ENCODE measurements at regions not wholly inside any gene's neighbourhood (a gene's known extent, or its start where the extent isn't known, plus 50 kb on each side); places are given as distances from the start of the nearest gene placed in this dataset.

DNA sequence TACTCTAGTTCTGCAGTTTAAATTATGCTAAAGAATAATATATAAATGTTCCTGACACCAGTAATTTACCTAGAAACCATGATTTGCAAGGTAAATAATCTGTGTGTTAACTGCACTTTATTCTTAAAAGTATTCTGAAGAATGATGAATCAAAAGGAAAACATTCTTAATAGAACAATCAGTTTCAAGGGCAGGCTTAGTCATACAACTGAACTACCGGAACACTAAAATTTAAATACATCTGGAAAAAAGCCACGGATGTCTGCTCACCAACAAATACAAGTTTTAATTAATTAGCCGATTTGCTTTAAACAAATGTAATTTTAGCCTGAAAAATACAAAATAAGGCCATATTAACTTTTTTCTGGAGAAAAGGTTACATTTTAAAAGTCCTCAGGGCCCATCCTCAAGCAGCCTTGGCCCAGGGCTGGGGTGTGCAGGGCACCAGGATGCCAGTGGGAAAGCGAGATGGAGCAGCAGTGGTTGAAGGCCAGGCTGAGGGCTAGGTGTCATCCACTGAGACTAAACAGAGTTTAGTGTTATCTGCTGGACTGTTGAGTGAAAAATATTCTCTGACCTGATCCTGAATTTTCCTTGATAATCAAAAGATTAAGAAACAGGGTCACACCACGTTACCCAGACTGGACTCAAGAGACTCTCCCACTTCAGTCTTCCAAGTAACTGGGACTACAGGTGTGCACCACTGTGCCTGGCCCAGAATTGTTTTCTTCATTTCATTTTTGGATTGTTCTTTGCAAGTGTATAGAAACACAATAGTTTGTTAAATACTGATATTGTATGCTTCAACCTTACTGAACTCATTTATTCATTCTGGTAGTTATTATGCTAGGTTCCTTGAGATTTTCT is 88.2 kb upstream of the DST start:
- TF ChIP-seq, protein P1, sequence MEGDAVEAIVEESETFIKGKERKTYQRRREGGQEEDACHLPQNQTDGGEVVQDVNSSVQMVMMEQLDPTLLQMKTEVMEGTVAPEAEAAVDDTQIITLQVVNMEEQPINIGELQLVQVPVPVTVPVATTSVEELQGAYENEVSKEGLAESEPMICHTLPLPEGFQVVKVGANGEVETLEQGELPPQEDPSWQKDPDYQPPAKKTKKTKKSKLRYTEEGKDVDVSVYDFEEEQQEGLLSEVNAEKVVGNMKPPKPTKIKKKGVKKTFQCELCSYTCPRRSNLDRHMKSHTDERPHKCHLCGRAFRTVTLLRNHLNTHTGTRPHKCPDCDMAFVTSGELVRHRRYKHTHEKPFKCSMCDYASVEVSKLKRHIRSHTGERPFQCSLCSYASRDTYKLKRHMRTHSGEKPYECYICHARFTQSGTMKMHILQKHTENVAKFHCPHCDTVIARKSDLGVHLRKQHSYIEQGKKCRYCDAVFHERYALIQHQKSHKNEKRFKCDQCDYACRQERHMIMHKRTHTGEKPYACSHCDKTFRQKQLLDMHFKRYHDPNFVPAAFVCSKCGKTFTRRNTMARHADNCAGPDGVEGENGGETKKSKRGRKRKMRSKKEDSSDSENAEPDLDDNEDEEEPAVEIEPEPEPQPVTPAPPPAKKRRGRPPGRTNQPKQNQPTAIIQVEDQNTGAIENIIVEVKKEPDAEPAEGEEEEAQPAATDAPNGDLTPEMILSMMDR (conservative IDR thresholded peaks at IDR 0.05 in 1 of 2, IDR thresholded peaks at IDR 0.05 in 1 of 2; ENCODE audit: extremely low read depth in 1 of 2, insufficient read depth in 1 of 2, low read depth in 1 of 2, low read length in 2 of 2), result no peak
- no peak for TF ChIP-seq EZH2 (IDR thresholded peaks at IDR 0.05; ENCODE audit: borderline replicate concordance, low read length)
